Non-pigmented ciliary epithelial cell (primary cell): ENCODE measurements at regions not wholly inside any gene's neighbourhood (a gene's known extent, or its start where the extent isn't known, plus 50 kb on each side); places are given as distances from the start of the nearest gene placed in this dataset.

Experiments used
- DNase-seq: peaks from one replicate; pipeline ENCODE4 v3.0.0-alpha.2; 2010; ENCODE audit warnings: low read depth

GRCh38 chrX:30161043-30161442 is 54.3 kb upstream of the MAGEB2 start:
- DNase-seq, result no peak
